Thymus (tissue), 11 donors: ENCODE measurements at regions not wholly inside any gene's neighbourhood (a gene's known extent, or its start where the extent isn't known, plus 50 kb on each side); places are given as distances from the start of the nearest gene placed in this dataset.

Source experiments
- DNase-seq, 9 donors: peaks; one replicate each; pipeline ENCODE4 v3.0.0-alpha.2; 2013; ENCODE audit warnings: low spot score in 9 of 9, low read depth in 6 of 9, missing footprints in 1 of 9
- H3K27ac ChIP-seq, 2 donors: one replicate each; pipeline ENCODE4 v1.5.1; 2013; ENCODE audit warnings: control low read depth in 1 of 2, low read depth in 1 of 2, low read length in 1 of 2, mild to moderate bottlenecking in 1 of 2, moderate library complexity in 1 of 2
- H3K27me3 ChIP-seq, 2 donors: one replicate each; pipeline ENCODE4 v1.5.1; 2013; ENCODE audit warnings: low read length in 1 of 2; ENCODE audit not compliant: control insufficient read depth in 2 of 2, insufficient read depth in 1 of 2
- H3K36me3 ChIP-seq, 2 donors: one replicate each; pipeline ENCODE4 v1.5.1; 2013; ENCODE audit warnings: low read length in 1 of 2, mild to moderate bottlenecking in 1 of 2, moderate library complexity in 1 of 2; ENCODE audit not compliant: control insufficient read depth in 2 of 2, insufficient read depth in 2 of 2
- H3K4me1 ChIP-seq, 2 donors: one replicate each; pipeline ENCODE4 v1.5.1; 2013; ENCODE audit warnings: low read length in 2 of 2; ENCODE audit not compliant: control insufficient read depth in 2 of 2, insufficient read depth in 2 of 2
- H3K4me3 ChIP-seq, 2 donors: one replicate each; pipeline ENCODE4 v1.5.1; 2013; ENCODE audit warnings: low read length in 2 of 2, control low read depth in 1 of 2, mild to moderate bottlenecking in 1 of 2
- H3K9me3 ChIP-seq, 2 donors: one replicate each; pipeline ENCODE4 v1.5.1; 2013; ENCODE audit warnings: low read length in 1 of 2, mild to moderate bottlenecking in 1 of 2; ENCODE audit not compliant: control insufficient read depth in 2 of 2, insufficient read depth in 1 of 2
- WGBS: extraction: QIAGEN DNeasy Blood & Tissue Kit; methylation state at CpG from one replicate; pipeline ENCODE4 v1.1.7; 2013; 5-methylcytosine and 5-hydroxymethylcytosine counted together
- donor health status: healthy.

- Histone ChIP-seq H3K4me1 (peaks cover 3 to 6% of the 10 kb centered on the region in 2 donors), H3K9me3 (peaks cover 4 to 5% of the 10 kb centered on the region in 2 donors), H3K4me3 (no peak overlapping the region), H3K36me3 (no peaks in the 10 kb centered on the region), H3K27me3 (peaks cover 28 to 100% of the 10 kb centered on the region in 2 donors), H3K27ac (no peak overlapping the region)
- 86% methylated on average over 2 of the region's 2 CpGs for WGBS
- DNase-seq, result no peak
Observed at GRCh38 chr15:89395031-89395430, 60.4 kb upstream of the POLG start.

- no peak overlapping the region for H3K4me3 ChIP-seq
- no peaks in the 10 kb centered on the region for H3K4me1 ChIP-seq
- peaks cover 8 to 97% of the 10 kb centered on the region in 2 donors for H3K27me3 ChIP-seq
- WGBS, result 83% methylated on average over 5 of the region's 5 CpGs
- no peak overlapping the region for H3K27ac ChIP-seq
- peaks cover 1 to 5% of the 10 kb centered on the region in 2 donors for H3K9me3 ChIP-seq
- DNase-seq, result no peak
- no peaks in the 10 kb centered on the region for H3K36me3 ChIP-seq
Observed at GRCh38 chr15:89393056-89393455, 58.4 kb upstream of the POLG start.

DNA sequence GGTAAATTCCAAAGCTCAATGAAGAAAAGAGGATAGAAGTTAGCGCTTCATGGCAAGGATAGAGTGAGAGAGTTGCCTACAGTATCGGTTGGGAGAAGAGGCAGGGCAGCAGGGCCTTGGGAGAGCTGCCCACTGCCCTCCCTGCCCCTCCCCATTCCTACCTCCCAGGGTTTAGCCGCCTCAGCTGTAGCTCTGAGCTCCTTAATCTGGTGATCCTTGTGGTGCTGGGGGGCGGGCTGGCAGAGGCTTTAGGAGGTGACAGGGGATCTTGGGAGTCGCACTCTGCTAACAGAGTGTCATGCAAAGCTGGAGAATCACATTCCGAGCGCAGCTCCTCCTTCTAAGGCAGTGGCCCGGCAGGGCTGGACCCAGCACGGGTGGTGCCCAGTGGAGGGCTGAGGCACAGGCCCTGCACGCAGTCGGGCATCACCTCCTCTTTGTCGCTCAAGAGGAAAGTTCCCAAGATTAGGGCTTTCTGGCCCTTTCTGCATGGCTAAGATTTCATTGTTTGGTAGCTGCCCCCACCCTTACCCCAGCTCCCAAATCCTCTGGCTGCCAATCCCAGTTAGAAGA is 57.1 kb upstream of the POLG start:
- no peaks in the 10 kb centered on the region for H3K4me1 ChIP-seq
- no peaks in the 10 kb centered on the region for H3K36me3 ChIP-seq
- DNase-seq, result no peak
- no peak overlapping the region for H3K4me3 ChIP-seq
- no peaks in the 10 kb centered on the region for H3K9me3 ChIP-seq
- no peak overlapping the region for H3K27ac ChIP-seq
- 65% methylated on average over 12 of the region's 12 CpGs for WGBS
- peaks cover 0 to 97% of the 10 kb centered on the region in 2 donors for H3K27me3 ChIP-seq

DNA sequence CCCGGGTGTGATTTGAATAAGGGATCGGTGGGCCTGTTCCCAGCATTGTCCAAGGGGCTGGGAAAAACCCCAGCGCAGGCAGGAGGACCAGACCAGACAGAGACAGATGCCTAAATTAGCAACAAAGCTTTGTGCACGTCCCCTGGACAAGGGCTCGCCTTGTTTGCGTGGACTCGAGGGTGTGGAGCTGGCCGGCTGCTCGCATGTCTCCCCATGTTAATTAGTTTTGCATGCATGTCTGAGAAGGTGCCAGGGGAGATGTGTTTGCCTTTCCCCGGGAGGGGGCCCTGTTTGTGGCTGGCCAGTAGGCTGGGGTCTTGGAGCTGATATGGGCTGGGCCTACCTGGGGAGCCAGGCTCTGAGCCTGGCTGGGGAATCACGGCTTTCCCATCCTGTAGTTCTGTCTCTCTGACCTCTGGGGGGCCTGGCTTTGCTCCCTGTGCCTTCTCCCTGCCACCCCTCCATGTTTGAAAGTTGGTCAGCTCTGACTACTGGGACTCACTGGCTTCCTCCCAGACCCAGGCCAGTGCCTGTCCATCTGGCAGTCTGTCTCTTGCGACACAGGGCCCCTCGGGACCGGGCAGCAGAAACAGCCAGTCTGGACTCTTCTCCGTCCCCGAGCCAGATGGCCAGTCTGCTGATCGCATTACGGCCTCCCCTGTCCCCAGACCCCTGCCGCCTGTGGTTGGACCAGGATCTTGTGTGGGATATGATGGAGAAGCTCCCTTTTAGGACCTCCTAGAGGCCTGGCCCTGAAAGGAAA is 55.4 kb upstream of the POLG start:
- no peaks in the 10 kb centered on the region for H3K4me1 ChIP-seq
- H3K4me3 ChIP-seq, result no peak overlapping the region
- H3K9me3 ChIP-seq, result no peaks in the 10 kb centered on the region
- H3K36me3 ChIP-seq, result no peaks in the 10 kb centered on the region
- H3K27ac ChIP-seq, result no peak overlapping the region
- peaks cover 0 to 91% of the 10 kb centered on the region in 2 donors for H3K27me3 ChIP-seq
- whole genome bisulfite sequencing, result 87% methylated on average over 19 of the region's 19 CpGs
- DNase-seq, result no peak

DNA sequence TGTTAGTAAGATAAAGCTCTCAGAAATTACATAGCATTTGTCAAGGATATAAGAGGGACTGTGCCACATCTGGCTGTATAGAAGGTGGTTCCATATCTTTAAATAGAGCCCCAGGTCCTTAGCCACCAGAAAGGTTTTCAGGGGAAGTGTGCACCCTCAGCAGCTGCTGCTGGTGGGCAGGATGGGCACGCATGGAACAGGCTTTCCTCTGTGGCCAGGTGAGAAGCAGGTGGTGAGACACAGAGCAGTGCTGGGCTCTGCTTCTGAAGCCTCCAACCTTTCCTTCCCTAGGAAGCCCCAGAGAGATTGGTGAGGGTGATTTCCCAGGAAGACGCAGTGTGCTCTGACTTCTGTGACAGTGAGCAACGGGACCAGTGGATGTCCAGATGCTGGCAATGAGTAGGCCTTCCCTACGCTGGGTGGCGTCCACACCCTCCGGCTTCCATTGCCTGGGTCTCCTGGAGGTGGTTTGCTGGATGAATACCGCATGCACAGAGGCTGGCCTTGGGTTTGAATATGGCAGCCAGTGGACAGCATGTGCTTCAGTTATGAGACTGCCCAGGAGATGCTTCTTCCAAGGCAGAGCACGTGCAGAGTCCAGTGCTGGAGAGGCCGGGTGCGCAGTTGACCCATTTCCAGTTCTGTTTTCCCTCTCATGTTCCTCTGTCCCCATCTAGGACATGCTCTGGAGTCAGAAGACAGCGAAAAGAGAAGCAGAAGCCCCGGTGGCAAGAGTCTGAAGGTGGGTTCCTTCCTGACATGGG is 52.7 kb upstream of the POLG start:
- Histone ChIP-seq H3K27me3 (peaks cover 8 to 90% of the 10 kb centered on the region in 2 donors), H3K4me1 (peaks cover 0 to 6% of the 10 kb centered on the region in 2 donors), H3K36me3 (no peaks in the 10 kb centered on the region), H3K9me3 (no peaks in the 10 kb centered on the region), H3K4me3 (no peak overlapping the region), H3K27ac (no peak overlapping the region)
- DNase-seq, result no peak
- 90% methylated on average over 12 of the region's 12 CpGs for WGBS

GRCh38 chr15:89385596-89386331 is 51.1 kb upstream of the POLG start:
- H3K27me3 ChIP-seq, result peaks cover 18 to 90% of the 10 kb centered on the region in 2 donors
- no peaks in the 10 kb centered on the region for H3K36me3 ChIP-seq
- no peak overlapping the region for H3K4me3 ChIP-seq
- 96% methylated on average over 10 of the region's 10 CpGs for WGBS
- H3K9me3 ChIP-seq, result no peaks in the 10 kb centered on the region
- no peak overlapping the region for H3K27ac ChIP-seq
- H3K4me1 ChIP-seq, result peaks cover 0 to 6% of the 10 kb centered on the region in 2 donors
- no peak for DNase-seq
